K562 (cell line): ENCODE measurements at regions not wholly inside any gene's neighbourhood (a gene's known extent, or its start where the extent isn't known, plus 50 kb on each side); places are given as distances from the start of the nearest gene placed in this dataset.
A peak's percentile ranks its signal among the peaks of the same experiment; 100 is the strongest.

Experiments used
- CBFA2T3 ChIP-seq: fragments of 450-650 bp; IDR thresholded peaks from 2 replicates; pipeline ENCODE4 v1.6.1; 2017
- CBX5 ChIP-seq: IDR thresholded peaks from 2 replicates; pipeline ENCODE4 v1.6.1; 2014; ENCODE audit warnings: low read depth, borderline replicate concordance
- MED1 ChIP-seq: sonication (generic); formaldehyde crosslinking; IDR thresholded peaks from 2 replicates; pipeline ENCODE4 v1.8.1; 2023; ENCODE audit warnings: missing genetic modification reagents, borderline replicate concordance
- MLX ChIP-seq, 2 experiments: fragments of 450-650 bp in 1 of 2; sonication (generic) in 1 of 2; formaldehyde crosslinking; conservative IDR thresholded peaks; 2 replicates each; pipeline versions ENCODE4 v1.4.0 to v1.8.1; 2020 to 2022; ENCODE audit warnings: mild to moderate bottlenecking in 1 of 2, missing genetic modification reagents in 1 of 2
- NFE2 ChIP-seq: IDR thresholded peaks from 2 replicates; pipeline ENCODE4 v1.6.1; 2014; ENCODE audit warnings: antibody characterized with exemption, low read depth
- SRF ChIP-seq, 2 experiments: fragments of 250-450, 450-650 bp in 1 of 2; sonication (Bioruptor Pico) in 1 of 2; sonication (generic) in 1 of 2; formaldehyde crosslinking; IDR thresholded peaks; 2 replicates each; pipeline versions ENCODE4 v1.5.0 to v1.5.1; 2020 to 2022; ENCODE audit warnings: mild to moderate bottlenecking in 1 of 2, missing genetic modification reagents in 1 of 2
- TAF1 ChIP-seq: IDR thresholded peaks from 2 replicates; pipeline ENCODE4 v1.6.1; 2011; ENCODE audit warnings: mild to moderate bottlenecking, low read length, moderate library complexity; ENCODE audit not compliant: insufficient read depth, control insufficient read depth, severe bottlenecking; ENCODE audit errors: extremely low read depth
- TAF15 ChIP-seq: fragments of 200-400 bp; formaldehyde crosslinking; IDR thresholded peaks from 2 replicates; pipeline ENCODE4 v1.6.1; 2017; ENCODE audit warnings: mild to moderate bottlenecking, low read depth, low read length, moderate library complexity
- TRIM24 ChIP-seq, 2 experiments: fragments of 450-650 bp; IDR thresholded peaks; 2 replicates each; pipeline ENCODE4 v1.6.1; 2016
- TSC22D4 ChIP-seq: fragments of 450-650 bp; IDR thresholded peaks from 2 replicates; pipeline ENCODE4 v1.6.1; 2016; ENCODE audit warnings: missing genetic modification characterization, missing biosample characterization, control low read depth
- XRCC5 ChIP-seq: fragments of 200-400 bp; formaldehyde crosslinking; IDR thresholded peaks from 2 replicates; pipeline ENCODE4 v1.6.1; 2017; ENCODE audit warnings: low read depth, mild to moderate bottlenecking, low read length
- YY1 ChIP-seq, 3 experiments: IDR thresholded peaks; 2 replicates each; pipeline ENCODE4 v1.6.1; 2011; ENCODE audit warnings: low read length in 2 of 3, mild to moderate bottlenecking in 2 of 3, moderate library complexity in 2 of 3, borderline replicate concordance in 1 of 3, control low read depth in 1 of 3, low read depth in 1 of 3; ENCODE audit not compliant: insufficient read depth in 3 of 3, insufficient replicate concordance in 2 of 3, control insufficient read depth in 1 of 3, insufficient read length in 1 of 3; ENCODE audit errors: extremely low read depth in 1 of 3
- ZBTB40 ChIP-seq, 2 experiments: fragments of 450-650 bp in 1 of 2; sonication (generic) in 1 of 2; formaldehyde crosslinking in 1 of 2; IDR thresholded peaks; 2 replicates each; pipeline versions ENCODE4 v1.7.1 to v1.9.0; 2016 to 2022; ENCODE audit warnings: inconsistent platforms in 1 of 2, mild to moderate bottlenecking in 1 of 2, missing genetic modification reagents in 1 of 2
- ZC3H4 ChIP-seq: sonication (generic); formaldehyde crosslinking; IDR thresholded peaks from 2 replicates; pipeline ENCODE4 v1.9.0; 2021; ENCODE audit warnings: missing genetic modification reagents, borderline replicate concordance
- ZNF280B ChIP-seq: fragments of 250-450 bp; sonication (Bioruptor Pico); IDR thresholded peaks from 2 replicates; pipeline ENCODE4 v1.5.1; 2021; ENCODE audit warnings: mild to moderate bottlenecking
- ZNF717 ChIP-seq: fragments of 250-450 bp; sonication (Bioruptor Pico); IDR thresholded peaks from 2 replicates; pipeline ENCODE4 v1.5.0; 2021

GRCh38 chr9:88303721-88304451, 84.4 kb upstream of the SPIN1 start (continued):
- TF ChIP-seq ZBTB40 (IDR thresholded peaks at IDR 0.05) (no peak), ZBTB40 (CRISPR knock-in tag; IDR thresholded peaks at IDR 0.05) (no peak), MLX (CRISPR knock-in tag; conservative IDR thresholded peaks at IDR 0.05) (no peak), TSC22D4 (tag) (no peak), SRF (CRISPR knock-in tag; IDR thresholded peaks at IDR 0.05) (no peak), CBX5 (no peak), TAF15 (no peak), ZNF280B (CRISPR knock-in tag) (no peak), YY1 (IDR thresholded peaks at IDR 0.05; ENCODE audit: borderline replicate concordance in 1 of 3, control insufficient read depth in 1 of 3, extremely low read depth in 1 of 3, insufficient read depth in 3 of 3, insufficient read length in 1 of 3, insufficient replicate concordance in 2 of 3, low read depth in 1 of 3, low read length in 2 of 3) (no peak), NFE2 (no peak), ZNF717 (CRISPR knock-in tag) (no peak), MED1 (CRISPR knock-in tag) (no peak), TRIM24 (IDR thresholded peaks at IDR 0.05) (no peak), TAF1 (no peak), ZC3H4 (CRISPR knock-in tag) (no peak), XRCC5 (no peak), CBFA2T3 (peak; percentile 54)
